ENCODE measurements at regions not wholly inside any gene's neighbourhood (a gene's known extent, or its start where the extent isn't known, plus 50 kb on each side); places are given as distances from the start of the nearest gene placed in this dataset.

- DNase-seq: no peak
Measured at GRCh38 chr12:126648074-126648473, 1582.8 kb downstream of the AACS start.

GRCh38 chr12:126651133-126651532, 1585.9 kb downstream of the AACS start:
- DNase-seq: no peak

DNA sequence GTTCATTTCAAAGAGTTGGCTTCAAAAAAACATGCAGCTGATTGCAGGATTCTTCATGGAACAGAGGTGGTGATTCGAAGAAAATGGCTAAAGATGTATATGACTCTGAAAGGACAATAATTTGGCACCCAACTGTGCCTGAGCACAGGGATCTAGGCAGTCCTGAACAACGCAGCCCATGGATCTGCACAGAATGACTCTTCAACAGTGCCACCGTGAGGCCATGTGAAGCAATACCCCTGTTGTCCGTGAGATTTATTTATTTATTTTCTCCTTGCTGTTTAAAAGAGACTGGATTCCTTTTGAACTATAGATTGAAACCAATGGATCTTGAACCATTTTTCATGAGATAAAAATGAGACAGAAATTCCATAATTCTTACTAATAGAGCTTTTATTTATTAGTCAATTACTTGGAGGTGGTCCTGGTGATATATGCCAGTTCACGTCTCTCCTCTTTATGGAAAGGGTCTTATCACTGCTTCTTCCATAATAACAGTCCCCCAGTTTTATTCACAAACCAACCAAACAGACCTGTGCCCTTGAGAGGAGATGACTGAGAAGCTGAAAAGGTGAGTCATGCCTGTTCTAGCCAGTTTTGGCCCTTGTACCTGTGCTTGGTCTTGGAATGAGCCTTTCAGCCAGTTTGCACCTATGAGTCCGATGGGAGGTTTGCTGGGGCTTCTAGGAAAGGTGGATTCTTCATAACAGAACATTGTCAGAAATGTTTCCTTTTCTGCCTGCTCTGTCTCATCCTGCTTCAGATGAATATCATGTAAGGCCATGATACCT, 1598.3 kb downstream of the AACS start:
- DNase-seq: no peak

DNA sequence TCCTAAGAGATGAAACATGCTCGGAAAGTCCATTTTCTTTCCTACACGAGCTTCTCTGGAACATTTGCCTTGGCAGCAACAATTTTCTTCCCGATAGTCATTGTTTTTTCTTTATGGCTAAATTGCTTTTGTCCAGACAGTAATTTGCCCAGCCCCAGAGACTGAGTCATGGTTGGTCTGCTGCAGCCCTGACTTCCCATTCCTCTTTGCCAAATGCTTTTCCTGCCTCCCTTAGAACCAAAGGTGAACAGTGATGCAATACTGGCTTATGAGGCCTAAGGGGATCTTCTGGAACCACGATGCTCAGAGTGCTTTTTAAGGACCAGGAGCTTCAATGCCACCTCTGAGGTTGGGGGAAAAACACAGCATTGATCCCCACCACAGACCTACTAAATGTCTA, 1599.6 kb upstream of the TMEM132C start:
- DNase-seq: no peak

GRCh38 chr12:126668538-126668937, 1598.4 kb upstream of the TMEM132C start:
- no peak for DNase-seq

DNA sequence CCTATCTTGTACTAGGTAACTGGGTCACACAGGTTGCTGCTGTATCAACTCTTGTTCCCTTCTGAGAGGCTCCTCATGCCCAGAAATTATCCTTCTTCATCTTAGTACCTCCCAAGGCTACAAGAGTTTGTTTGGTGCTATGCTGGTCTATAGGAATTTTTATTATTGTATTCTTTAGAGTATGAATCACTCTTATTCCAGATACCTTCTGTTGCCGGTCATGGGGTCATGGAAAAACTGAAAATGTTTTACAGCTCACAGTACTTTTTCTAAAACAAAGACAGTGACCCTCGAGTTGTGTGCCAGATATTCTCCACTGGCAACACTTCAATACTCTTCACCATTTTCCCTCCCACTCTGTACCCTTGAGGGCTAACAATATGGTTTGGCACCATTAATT, 1598.0 kb upstream of the TMEM132C start:
- no peak for DNase-seq

GRCh38 chr12:126676434-126676833, 1590.5 kb upstream of the TMEM132C start:
- no peak for DNase-seq

DNA sequence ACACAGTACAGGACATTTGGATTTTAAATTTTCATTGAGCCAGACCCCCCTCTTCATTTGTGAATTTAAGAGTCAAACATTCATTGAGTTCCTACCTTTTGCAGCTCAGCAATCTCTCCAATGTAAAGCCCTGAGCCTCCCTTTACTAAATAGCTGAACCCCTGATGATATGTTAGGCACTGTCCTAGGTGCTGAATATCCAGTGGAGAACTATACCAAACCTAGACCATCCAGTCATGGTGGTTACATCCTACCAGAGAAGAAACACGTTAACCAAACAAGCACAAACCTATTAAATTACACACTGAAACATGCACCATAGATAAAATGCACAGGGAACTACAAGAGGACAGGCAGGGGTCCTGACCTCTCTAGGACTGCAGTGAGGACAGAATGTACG, 1585.3 kb upstream of the TMEM132C start:
- no peak for DNase-seq

- no peak for DNase-seq
Measured at GRCh38 chr12:126684703-126685102, 1582.3 kb upstream of the TMEM132C start.

GRCh38 chr12:126685636-126686035, 1581.3 kb upstream of the TMEM132C start:
- DNase-seq: no peak

DNA sequence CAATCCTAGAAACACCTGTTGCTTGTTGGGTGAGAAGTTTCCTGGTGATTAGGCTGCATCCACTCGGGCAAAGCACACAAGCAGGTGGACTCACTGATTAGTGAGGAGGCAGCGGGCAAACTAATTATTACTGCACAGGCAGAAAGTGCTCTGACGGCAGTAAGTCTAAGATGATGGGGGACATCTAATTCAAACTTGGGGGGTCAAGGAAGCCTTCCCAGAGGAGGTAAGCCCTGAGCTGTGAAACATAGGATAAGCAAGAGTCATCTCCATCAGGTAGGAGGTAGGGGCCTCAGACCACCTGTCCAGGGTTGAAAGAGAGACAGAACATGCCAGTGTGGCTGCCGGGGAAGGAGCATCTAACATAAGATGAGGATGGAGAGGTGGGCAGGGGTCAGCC, 1578.4 kb upstream of the TMEM132C start:
- no peak for DNase-seq

DNA sequence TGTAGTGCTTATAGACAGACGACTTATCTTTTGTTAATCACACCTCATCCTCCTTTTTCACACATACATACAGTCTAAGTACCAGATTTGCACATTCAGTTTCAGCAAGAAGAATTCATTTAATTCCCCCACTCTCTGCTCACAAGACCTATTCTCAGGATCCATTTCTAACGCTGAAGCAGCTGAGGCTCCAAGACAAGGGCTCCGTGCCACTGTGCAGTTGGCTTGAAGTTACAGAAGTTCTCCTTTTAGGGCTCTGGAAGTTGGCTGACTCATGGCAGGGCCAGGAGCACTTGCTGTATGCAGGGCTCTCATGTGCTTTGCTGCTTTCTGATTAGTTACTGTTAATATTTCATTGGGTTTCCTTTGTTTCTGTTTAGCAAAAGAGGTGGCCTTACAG, 1566.9 kb upstream of the TMEM132C start:
- no peak for DNase-seq

DNA sequence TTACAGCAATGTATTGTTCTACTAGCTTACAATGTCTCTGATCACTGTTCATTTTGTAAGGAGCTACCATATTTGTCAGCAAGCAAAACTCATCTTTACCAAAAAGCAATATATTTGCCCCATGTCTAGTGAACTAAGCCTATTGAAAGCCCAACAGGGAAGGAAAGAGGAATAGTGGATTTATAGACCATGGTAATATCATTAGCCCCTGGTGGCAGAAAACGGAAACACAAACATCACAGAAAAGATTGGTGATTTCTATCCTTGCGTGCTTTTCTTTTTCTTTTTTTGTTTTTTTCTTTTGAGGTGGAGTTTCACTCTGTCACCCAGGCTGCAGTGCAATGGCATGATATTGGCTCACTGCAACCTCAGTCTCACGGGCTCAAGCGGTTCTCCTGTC, 1562.4 kb upstream of the TMEM132C start:
- DNase-seq: no peak

DNA sequence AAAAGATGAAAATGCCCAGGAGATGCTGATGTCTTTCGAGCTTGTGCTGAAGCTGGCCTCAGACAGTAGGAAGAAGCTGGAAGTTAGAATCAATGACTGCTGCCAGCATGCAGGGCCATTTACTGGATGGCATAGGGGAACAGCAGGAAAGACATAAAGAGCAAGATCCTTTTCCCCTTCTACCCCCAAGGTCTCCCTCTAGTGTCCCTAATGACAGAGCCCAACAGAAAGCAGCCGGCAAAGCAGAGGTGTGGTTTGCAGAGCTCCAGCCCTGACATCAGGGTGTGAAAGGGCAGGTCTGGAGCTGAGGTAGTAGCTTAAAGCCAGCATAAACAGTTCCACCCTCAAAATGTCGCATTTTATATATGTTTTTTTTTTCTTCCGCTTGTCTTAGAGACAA, 1560.7 kb upstream of the TMEM132C start:
- DNase-seq: no peak

GRCh38 chr12:126708492-126708896, 1558.5 kb upstream of the TMEM132C start:
- DNase-seq: no peak

- DNase-seq: no peak
Measured at GRCh38 chr12:126718365-126718764, 1548.6 kb upstream of the TMEM132C start.

DNA sequence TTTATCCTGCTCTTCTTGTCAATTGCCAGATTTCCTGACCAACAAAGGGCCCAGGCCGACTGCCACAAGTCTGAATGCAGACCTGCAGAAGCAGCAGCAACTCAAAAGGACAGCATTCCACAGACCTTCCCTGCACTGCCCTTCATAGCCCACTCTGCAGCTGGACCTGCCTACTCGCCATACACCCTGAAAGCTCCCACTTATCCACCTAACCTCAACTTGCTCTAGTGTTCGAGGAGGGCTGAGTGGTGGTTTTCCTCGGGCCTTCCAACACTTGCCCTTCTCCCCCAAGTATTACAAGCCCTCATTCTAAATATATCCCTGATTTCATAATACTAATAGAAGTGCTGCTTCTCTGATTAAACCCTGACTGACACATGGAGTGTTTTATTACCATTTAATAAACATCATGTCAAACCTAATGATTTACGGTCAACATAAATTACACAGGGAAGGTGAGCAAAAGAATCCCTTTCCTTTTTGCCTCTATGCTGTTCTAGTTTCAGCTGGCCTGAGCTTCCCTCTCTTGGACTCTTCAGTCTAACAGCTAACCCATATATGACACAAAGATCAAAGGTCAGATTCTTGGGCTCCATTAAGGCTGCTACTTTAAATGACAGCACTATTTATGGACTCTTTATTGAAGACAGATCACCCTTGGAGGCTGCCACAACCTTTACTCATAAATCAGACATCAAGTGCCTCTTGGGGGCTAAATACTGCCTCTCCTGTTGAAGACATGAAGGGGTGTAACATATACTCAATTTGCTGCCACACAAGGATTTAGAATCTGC, 1546.9 kb upstream of the TMEM132C start:
- no peak for DNase-seq

DNA sequence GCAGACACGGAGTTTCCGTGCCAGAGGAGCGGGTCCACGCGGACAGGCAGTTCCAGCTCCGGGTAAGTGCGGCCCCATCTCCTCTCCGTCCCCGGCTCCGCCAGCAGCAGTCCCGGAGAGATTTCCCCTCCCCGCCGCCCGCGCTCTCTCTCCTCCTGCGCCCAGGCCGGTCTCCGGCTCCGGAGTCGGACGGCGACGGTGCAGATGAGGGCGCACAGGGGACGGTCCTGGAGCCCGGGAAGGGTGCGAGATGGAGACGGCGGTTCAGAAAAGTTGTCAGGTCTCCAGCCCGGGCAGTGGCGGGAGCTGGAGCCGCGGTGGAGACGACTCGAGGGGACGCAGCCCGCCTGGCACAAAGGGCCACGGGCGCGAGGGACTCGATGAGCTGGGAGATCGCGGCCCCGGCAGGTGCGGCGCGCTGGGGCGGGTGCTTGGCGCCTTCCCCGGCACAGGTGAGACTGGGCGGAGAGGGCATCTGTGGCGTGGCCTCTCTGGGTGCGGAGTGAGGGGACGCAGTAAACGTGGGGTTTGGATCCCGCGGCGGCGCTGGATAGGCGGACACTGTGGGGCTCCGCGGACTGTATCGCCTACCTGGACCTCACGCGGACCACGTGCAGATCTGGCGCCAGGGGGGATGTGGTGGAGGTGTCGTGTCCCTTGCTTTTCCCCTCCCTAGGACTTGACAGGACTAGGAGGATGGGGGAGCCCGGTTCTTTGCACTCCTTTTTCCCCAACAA, 1540.3 kb upstream of the TMEM132C start:
- no peak for DNase-seq

DNA sequence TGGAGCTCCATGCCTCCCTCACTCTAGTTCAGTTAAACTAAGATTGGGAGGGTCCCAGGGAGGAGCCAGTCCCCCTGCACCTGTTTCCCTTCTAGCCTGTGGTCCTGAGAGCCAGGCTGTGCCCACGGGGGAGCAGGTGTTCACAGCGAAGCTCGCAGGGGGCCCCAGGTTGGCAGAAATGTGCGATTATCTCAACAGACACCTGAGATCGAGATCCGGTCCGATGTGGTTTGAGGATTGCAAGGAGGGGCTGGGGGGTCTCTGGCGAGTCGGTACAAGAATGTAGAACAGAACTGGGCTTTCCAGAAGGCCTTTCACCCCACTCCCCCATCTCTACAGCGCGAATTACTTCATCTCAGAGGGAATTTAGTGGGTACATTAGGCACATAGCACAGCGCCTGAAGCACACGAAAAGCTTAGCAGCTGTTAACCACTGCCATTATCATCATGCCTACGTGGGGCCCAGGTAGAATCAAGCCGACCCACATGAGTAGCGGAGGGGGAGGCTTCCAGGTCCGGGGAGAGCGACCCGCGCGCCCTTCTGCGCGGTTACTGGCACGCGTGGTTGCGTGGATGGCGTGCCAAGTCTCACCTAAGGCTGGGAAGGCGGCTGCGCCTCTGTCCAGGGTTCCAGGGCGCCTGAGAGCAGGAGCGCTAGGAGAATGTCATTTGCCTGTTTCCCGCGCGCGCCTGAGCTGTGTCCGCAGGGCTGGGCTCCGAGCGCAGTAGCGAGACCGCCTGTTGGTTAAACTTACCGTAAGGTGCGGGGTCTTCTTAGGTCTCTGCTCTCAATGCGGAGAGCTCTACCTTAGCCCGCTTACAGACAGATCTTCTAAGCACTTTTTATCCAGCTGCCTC, 1539.5 kb upstream of the TMEM132C start:
- no peak for DNase-seq

GRCh38 chr12:126734296-126734695, 1532.7 kb upstream of the TMEM132C start:
- DNase-seq: no peak

DNA sequence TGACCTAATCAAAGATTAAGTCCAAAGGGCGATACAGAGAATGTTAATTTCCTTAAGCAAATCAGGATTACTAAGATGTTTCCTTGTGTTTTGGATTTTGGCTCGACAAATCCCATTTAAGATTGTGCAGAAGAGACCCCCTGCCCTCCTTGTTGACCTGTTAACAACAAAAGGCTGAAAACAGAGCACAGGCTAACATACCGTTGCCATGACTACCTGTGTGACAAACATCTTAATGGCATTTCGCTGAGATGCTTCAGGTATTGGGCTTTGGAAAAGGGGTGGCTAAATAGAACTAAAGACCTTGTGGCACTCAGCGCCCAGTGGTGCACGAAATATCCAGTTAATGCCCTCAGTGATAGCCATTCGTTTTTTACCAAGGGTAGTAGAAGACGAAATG, 1532.3 kb upstream of the TMEM132C start:
- no peak for DNase-seq

DNA sequence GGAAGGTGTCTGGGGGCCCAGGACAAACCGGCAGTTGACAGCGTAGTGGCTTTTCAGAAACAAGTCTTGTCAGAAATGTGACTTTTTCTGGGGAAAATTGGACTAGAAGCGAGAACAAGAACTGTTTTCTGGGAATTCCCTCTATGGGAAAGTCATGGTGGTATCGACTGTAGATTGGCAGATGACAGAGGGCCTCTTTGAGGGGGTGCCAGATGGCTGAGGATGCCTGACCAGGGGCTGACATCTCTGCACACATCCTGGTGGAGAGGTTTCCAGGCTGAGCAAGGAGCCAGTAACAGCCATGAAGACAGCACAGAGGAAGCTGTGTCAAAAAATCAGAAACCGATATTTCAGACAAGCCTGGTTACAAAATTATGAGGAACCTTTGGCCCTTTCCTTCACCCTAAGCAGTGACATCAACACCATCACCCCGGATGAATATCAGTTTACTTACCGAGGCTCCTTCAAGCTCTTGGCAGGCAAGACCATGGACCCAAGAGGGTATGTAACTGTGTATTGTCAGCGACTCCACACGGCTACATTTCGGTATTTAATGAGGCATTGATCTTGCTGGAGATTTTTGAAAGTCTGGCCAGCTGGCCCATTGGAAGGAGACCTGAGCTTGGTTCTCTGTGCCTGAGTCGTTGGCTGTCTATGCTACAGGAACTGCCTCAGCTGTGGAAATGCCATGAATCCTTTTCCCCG, 1525.3 kb upstream of the TMEM132C start:
- DNase-seq: no peak
